ENCODE measurements at regions not wholly inside any gene's neighbourhood (a gene's known extent, or its start where the extent isn't known, plus 50 kb on each side); places are given as distances from the start of the nearest gene placed in this dataset.

DNA sequence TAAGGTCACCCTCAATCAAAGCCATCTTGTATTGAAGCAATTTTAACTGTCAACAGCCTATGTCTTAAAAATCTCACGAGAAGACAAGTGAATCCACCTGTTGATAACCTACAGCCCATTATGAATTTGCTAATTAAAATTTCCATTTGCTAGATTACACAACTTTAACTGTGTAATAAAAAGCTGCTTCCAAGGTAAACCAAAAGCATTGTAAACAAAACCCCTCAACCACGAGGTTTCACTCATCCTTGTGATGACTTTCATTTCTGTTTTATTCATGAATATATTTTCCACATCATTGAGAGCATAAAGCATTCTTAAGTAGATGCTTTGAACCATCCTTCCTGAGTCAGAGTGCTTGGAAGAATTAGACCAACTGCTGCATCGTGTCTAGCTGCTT, 217.5 kb upstream of the GYPA start:
- TF ChIP-seq, protein P1, sequence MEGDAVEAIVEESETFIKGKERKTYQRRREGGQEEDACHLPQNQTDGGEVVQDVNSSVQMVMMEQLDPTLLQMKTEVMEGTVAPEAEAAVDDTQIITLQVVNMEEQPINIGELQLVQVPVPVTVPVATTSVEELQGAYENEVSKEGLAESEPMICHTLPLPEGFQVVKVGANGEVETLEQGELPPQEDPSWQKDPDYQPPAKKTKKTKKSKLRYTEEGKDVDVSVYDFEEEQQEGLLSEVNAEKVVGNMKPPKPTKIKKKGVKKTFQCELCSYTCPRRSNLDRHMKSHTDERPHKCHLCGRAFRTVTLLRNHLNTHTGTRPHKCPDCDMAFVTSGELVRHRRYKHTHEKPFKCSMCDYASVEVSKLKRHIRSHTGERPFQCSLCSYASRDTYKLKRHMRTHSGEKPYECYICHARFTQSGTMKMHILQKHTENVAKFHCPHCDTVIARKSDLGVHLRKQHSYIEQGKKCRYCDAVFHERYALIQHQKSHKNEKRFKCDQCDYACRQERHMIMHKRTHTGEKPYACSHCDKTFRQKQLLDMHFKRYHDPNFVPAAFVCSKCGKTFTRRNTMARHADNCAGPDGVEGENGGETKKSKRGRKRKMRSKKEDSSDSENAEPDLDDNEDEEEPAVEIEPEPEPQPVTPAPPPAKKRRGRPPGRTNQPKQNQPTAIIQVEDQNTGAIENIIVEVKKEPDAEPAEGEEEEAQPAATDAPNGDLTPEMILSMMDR (IDR thresholded peaks at IDR 0.05; ENCODE audit: insufficient read depth, low read depth, low read length): no peak
- H3K4me3 ChIP-seq (ENCODE audit: low read depth, low read length): no peak overlapping the region
- DNase-seq (ENCODE audit: low read depth): no peak

- no peak overlapping the region for H3K4me3 ChIP-seq (ENCODE audit: low read depth, low read length)
- TF ChIP-seq, protein P1 (IDR thresholded peaks at IDR 0.05; ENCODE audit: insufficient read depth, low read depth, low read length): no peak
- no peak for DNase-seq (ENCODE audit: low read depth)
Observed at GRCh38 chr4:144360146-144360793, 219.8 kb upstream of the GYPA start.

- DNase-seq (ENCODE audit: low read depth): no peak
- TF ChIP-seq, protein P1 (IDR thresholded peaks at IDR 0.05; ENCODE audit: insufficient read depth, low read depth, low read length): no peak
- H3K4me3 ChIP-seq (ENCODE audit: low read depth, low read length): no peak overlapping the region
Observed at GRCh38 chr4:144362366-144362765, 221.8 kb upstream of the GYPA start.

DNA sequence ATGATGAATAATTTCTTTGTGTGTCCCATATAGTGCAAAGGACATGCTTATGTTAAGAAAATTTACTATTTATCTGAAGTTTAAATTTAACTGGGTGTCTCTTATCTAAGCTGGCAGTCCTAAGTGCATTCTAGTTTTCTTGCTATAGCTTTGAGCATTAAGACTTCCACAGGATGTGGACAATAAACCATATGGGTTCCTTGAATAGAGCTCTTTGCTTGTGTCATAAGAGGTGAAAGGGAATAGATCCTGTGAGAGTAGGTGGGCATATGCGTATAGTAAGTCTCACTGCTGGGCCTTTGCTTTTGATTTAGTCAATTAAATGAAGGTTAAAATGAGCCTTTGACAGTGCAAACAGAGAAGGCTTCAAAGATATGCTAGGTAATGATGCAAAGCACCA, 223.4 kb upstream of the GYPA start:
- no peak for DNase-seq (ENCODE audit: low read depth)
- TF ChIP-seq, protein P1 (IDR thresholded peaks at IDR 0.05; ENCODE audit: insufficient read depth, low read depth, low read length): no peak
- no peak overlapping the region for H3K4me3 ChIP-seq (ENCODE audit: low read depth, low read length)

- TF ChIP-seq, protein P1 (IDR thresholded peaks at IDR 0.05; ENCODE audit: insufficient read depth, low read depth, low read length): no peak
- no peak overlapping the region for H3K4me3 ChIP-seq (ENCODE audit: low read depth, low read length)
- no peak for DNase-seq (ENCODE audit: low read depth)
Observed at GRCh38 chr4:144366425-144366824, 225.9 kb upstream of the GYPA start.

DNA sequence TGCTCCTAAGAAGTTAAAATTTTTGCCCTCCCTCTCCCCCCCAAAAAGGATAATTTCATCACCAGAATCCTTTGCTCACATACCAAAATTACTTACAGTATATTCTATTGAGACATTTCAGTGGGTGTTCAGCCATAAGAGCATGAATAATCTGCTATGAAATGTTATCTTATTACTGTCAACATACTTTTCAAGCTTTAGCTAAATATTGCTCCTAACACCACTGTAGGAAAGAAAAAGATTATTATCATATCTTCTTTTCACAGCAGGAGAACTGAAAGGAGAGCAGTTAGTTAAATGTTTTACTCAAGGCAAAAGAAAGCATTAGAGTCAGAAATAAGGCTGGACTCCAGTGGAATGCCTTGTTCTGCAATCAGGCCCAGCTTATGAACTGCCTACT, 231.0 kb upstream of the GYPA start:
- TF ChIP-seq, protein P1 (IDR thresholded peaks at IDR 0.05; ENCODE audit: insufficient read depth, low read depth, low read length): no peak
- no peak overlapping the region for H3K4me3 ChIP-seq (ENCODE audit: low read depth, low read length)
- no peak for DNase-seq (ENCODE audit: low read depth)

GRCh38 chr4:144374065-144374464, 233.5 kb upstream of the GYPA start:
- H3K4me3 ChIP-seq (ENCODE audit: low read depth, low read length): no peak overlapping the region
- DNase-seq (ENCODE audit: low read depth): no peak
- TF ChIP-seq, protein P1 (IDR thresholded peaks at IDR 0.05; ENCODE audit: insufficient read depth, low read depth, low read length): no peak
